ENCODE measurements at regions not wholly inside any gene's neighbourhood (a gene's known extent, or its start where the extent isn't known, plus 50 kb on each side); places are given as distances from the start of the nearest gene placed in this dataset.

GRCh38 chr3:177899275-177900067 is 636.8 kb upstream of the KCNMB2 start:
- CTCF ChIA-PET: no interaction called here
- H3K4me3 ChIP-seq (ENCODE audit: low read depth, low read length, poor library complexity, severe bottlenecking): no peak overlapping the region
- no peak for TF ChIP-seq EZH2 (IDR thresholded peaks at IDR 0.05; ENCODE audit: borderline replicate concordance, low read depth, low read length, poor library complexity, severe bottlenecking)
- POLR2A ChIA-PET (ENCODE audit: low non-redundant PET): no interaction called here
- no TSS peak for BruUV-seq (replicated peaks)
- no peaks in the 10 kb centered on the region for H3K4me1 ChIP-seq (ENCODE audit: insufficient read depth, low read length, poor library complexity, severe bottlenecking)
- peaks cover 9% of the 10 kb centered on the region for H3K9me3 ChIP-seq (ENCODE audit: low read depth, low read length, poor library complexity, severe bottlenecking)
- no peaks in the 10 kb centered on the region for H3K27me3 ChIP-seq (replicated peaks; ENCODE audit: insufficient read depth, low read depth, low read length, poor library complexity)
- H3K27ac ChIP-seq (ENCODE audit: low read depth, low read length, poor library complexity, severe bottlenecking): no peak overlapping the region
- DNase-seq (ENCODE audit: low spot score): no peak
- no peaks in the 10 kb centered on the region for H3K36me3 ChIP-seq (ENCODE audit: insufficient read depth, low read length, poor library complexity, severe bottlenecking)
- intact Hi-C loops (cut with micrococcal nuclease; ENCODE audit: unreplicated experiment): no loop called here

DNA sequence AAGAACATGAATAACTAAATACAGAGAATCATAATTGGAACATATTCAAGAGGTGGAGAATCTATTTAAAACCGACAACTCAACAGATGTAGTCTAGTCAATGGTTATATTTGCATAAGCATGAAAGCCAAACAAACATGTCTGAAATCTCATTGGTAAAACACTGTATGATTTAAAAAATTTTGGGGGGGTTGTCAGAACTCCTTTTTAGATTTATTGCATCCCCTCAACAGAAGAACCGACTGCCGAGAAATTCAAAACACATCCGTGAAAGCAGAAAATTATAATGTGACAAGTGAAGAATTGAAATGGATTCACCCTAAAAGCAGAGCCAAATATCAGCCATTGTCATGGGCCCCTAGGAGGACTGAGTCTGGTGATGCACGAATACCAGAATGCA is 633.4 kb upstream of the KCNMB2 start:
- peaks cover 9% of the 10 kb centered on the region for H3K9me3 ChIP-seq (ENCODE audit: low read depth, low read length, poor library complexity, severe bottlenecking)
- BruUV-seq (replicated peaks): no TSS peak
- intact Hi-C loops (cut with micrococcal nuclease; ENCODE audit: unreplicated experiment): no loop called here
- no peak overlapping the region for H3K4me3 ChIP-seq (ENCODE audit: low read depth, low read length, poor library complexity, severe bottlenecking)
- H3K27me3 ChIP-seq (replicated peaks; ENCODE audit: insufficient read depth, low read depth, low read length, poor library complexity): no peaks in the 10 kb centered on the region
- POLR2A ChIA-PET (ENCODE audit: low non-redundant PET): no interaction called here
- TF ChIP-seq EZH2 (IDR thresholded peaks at IDR 0.05; ENCODE audit: borderline replicate concordance, low read depth, low read length, poor library complexity, severe bottlenecking): no peak
- TF ChIP-seq, protein P1, sequence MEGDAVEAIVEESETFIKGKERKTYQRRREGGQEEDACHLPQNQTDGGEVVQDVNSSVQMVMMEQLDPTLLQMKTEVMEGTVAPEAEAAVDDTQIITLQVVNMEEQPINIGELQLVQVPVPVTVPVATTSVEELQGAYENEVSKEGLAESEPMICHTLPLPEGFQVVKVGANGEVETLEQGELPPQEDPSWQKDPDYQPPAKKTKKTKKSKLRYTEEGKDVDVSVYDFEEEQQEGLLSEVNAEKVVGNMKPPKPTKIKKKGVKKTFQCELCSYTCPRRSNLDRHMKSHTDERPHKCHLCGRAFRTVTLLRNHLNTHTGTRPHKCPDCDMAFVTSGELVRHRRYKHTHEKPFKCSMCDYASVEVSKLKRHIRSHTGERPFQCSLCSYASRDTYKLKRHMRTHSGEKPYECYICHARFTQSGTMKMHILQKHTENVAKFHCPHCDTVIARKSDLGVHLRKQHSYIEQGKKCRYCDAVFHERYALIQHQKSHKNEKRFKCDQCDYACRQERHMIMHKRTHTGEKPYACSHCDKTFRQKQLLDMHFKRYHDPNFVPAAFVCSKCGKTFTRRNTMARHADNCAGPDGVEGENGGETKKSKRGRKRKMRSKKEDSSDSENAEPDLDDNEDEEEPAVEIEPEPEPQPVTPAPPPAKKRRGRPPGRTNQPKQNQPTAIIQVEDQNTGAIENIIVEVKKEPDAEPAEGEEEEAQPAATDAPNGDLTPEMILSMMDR (conservative IDR thresholded peaks at IDR 0.05; ENCODE audit: low read depth, low read length): no peak
- H3K36me3 ChIP-seq (ENCODE audit: insufficient read depth, low read length, poor library complexity, severe bottlenecking): no peaks in the 10 kb centered on the region
- H3K4me1 ChIP-seq (ENCODE audit: insufficient read depth, low read length, poor library complexity, severe bottlenecking): no peaks in the 10 kb centered on the region
- CTCF ChIA-PET: no interaction called here
- no peak overlapping the region for H3K27ac ChIP-seq (ENCODE audit: low read depth, low read length, poor library complexity, severe bottlenecking)
- DNase-seq (ENCODE audit: low spot score): no peak

DNA sequence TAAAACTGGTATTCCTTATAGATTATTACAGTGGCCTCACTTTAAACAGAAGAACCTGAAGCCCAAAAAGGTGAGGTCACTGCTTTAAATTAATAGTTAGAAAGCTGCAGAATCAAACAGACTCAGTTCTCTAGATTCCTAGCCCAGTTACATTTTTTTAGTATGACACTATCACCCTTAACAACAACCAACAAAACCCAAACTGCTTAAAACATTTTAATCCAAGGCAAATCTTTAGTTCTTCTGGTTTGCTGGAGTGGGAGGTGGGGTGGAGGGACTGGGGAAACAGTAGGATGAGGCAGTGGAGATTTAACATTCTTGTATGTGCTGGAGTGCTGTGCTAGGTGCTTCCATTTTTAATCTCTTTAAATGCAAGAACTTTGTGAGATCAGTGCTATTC is 631.6 kb upstream of the KCNMB2 start:
- no peaks in the 10 kb centered on the region for H3K27me3 ChIP-seq (replicated peaks; ENCODE audit: insufficient read depth, low read depth, low read length, poor library complexity)
- no peak for DNase-seq (ENCODE audit: low spot score)
- no peak for TF ChIP-seq EZH2 (IDR thresholded peaks at IDR 0.05; ENCODE audit: borderline replicate concordance, low read depth, low read length, poor library complexity, severe bottlenecking)
- TF ChIP-seq, protein P1 (conservative IDR thresholded peaks at IDR 0.05; ENCODE audit: low read depth, low read length): no peak
- H3K27ac ChIP-seq (ENCODE audit: low read depth, low read length, poor library complexity, severe bottlenecking): no peak overlapping the region
- peaks cover 6% of the 10 kb centered on the region for H3K9me3 ChIP-seq (ENCODE audit: low read depth, low read length, poor library complexity, severe bottlenecking)
- ChIA-PET POLR2A (ENCODE audit: low non-redundant PET) (no interaction called here), CTCF (no interaction called here)
- BruUV-seq (replicated peaks): no TSS peak
- H3K4me1 ChIP-seq (ENCODE audit: insufficient read depth, low read length, poor library complexity, severe bottlenecking): no peaks in the 10 kb centered on the region
- intact Hi-C loops (cut with micrococcal nuclease; ENCODE audit: unreplicated experiment): no loop called here
- H3K4me3 ChIP-seq (ENCODE audit: low read depth, low read length, poor library complexity, severe bottlenecking): no peak overlapping the region
- H3K36me3 ChIP-seq (ENCODE audit: insufficient read depth, low read length, poor library complexity, severe bottlenecking): no peaks in the 10 kb centered on the region

All from A673 (cell line).